Vagina (tissue), 2 donors: ENCODE measurements at regions not wholly inside any gene's neighbourhood (a gene's known extent, or its start where the extent isn't known, plus 50 kb on each side); places are given as distances from the start of the nearest gene placed in this dataset.

Experiments
- POLR2A ChIP-seq, 2 donors: fragments of 450-650 bp; IDR thresholded peaks; one replicate each; pipeline ENCODE4 v1.6.1; 2017; ENCODE audit warnings: antibody characterized with exemption in 2 of 2, mild to moderate bottlenecking in 2 of 2, moderate library complexity in 2 of 2
- TF ChIP-seq, protein P1 (sequence below), 3 experiments: fragments of 450-650 bp in 2 of 3; fragments of 200-600 bp in 1 of 3; sonication (generic) in 1 of 3; IDR thresholded peaks; one replicate each; pipeline ENCODE4 v1.5.1; 2017 to 2019; ENCODE audit warnings: antibody characterized with exemption in 3 of 3, mild to moderate bottlenecking in 2 of 3, moderate library complexity in 2 of 3

GRCh38 chr2:8022908-8023640, 658.8 kb upstream of the ID2 start:
- TF ChIP-seq POLR2A (IDR thresholded peaks at IDR 0.05) = no peak
- TF ChIP-seq, protein P1, sequence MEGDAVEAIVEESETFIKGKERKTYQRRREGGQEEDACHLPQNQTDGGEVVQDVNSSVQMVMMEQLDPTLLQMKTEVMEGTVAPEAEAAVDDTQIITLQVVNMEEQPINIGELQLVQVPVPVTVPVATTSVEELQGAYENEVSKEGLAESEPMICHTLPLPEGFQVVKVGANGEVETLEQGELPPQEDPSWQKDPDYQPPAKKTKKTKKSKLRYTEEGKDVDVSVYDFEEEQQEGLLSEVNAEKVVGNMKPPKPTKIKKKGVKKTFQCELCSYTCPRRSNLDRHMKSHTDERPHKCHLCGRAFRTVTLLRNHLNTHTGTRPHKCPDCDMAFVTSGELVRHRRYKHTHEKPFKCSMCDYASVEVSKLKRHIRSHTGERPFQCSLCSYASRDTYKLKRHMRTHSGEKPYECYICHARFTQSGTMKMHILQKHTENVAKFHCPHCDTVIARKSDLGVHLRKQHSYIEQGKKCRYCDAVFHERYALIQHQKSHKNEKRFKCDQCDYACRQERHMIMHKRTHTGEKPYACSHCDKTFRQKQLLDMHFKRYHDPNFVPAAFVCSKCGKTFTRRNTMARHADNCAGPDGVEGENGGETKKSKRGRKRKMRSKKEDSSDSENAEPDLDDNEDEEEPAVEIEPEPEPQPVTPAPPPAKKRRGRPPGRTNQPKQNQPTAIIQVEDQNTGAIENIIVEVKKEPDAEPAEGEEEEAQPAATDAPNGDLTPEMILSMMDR (IDR thresholded peaks at IDR 0.05) = no peak
